ENCODE measurements at regions not wholly inside any gene's neighbourhood (a gene's known extent, or its start where the extent isn't known, plus 50 kb on each side); places are given as distances from the start of the nearest gene placed in this dataset.
A peak's percentile ranks its signal among the peaks of the same experiment; 100 is the strongest.

- TF ChIP-seq POLR2AphosphoS5 (IDR thresholded peaks at IDR 0.05) (no peak), EP300 (IDR thresholded peaks at IDR 0.05) (no peak), CTCF (IDR thresholded peaks at IDR 0.05) (no peak), POLR2A (IDR thresholded peaks at IDR 0.05) (no peak)
- no peaks in the 10 kb centered on the region for H3K27me3 ChIP-seq
- intact Hi-C loops (cut with DNase I; ENCODE audit: low total_unique reads), result no loop called here
- no peak overlapping the region for H3K4me3 ChIP-seq
- 59 to 84% (median 78%) methylated on average over 3 of the region's 3 CpGs for WGBS, 5 donors
- H3K27ac ChIP-seq, result no peak overlapping the region
- H3K36me3 ChIP-seq, result no peaks in the 10 kb centered on the region
- no peak for DNase-seq
- H3K9me3 ChIP-seq, result no peaks in the 10 kb centered on the region
- H3K4me1 ChIP-seq, result peaks cover 0 to under 1% (median under 1%) of the 10 kb centered on the region in 4 donors
These were observed 121.9 kb upstream of the PIK3R1 start for GRCh38 chr5:68093455-68094159.

GRCh38 chr5:68088302-68088701 is 127.3 kb upstream of the PIK3R1 start:
- H3K27ac ChIP-seq, result no peak overlapping the region
- no peak overlapping the region for H3K4me3 ChIP-seq
- TF ChIP-seq POLR2A (IDR thresholded peaks at IDR 0.05), result no peak
- TF ChIP-seq CTCF (IDR thresholded peaks at IDR 0.05), result no peak
- no peak for TF ChIP-seq EP300 (IDR thresholded peaks at IDR 0.05)
- TF ChIP-seq POLR2AphosphoS5 (IDR thresholded peaks at IDR 0.05), result no peak
- no peaks in the 10 kb centered on the region for H3K36me3 ChIP-seq
- DNase-seq, result no peak
- intact Hi-C loops (cut with DNase I; ENCODE audit: low total_unique reads), result no loop called here
- no peaks in the 10 kb centered on the region for H3K9me3 ChIP-seq
- peaks cover 0 to 22% (median 7%) of the 10 kb centered on the region in 4 donors for H3K4me1 ChIP-seq
- H3K27me3 ChIP-seq, result no peaks in the 10 kb centered on the region
- 80 to 89% (median 88%) methylated on average over 3 of the region's 3 CpGs for WGBS, 5 donors

- no peaks in the 10 kb centered on the region for H3K27me3 ChIP-seq
- peak in 1 of 2 donors; percentile 48 for DNase-seq
- 16 to 42% (median 29%) methylated on average over 3 of the region's 3 CpGs for WGBS, 5 donors
These were observed 127.7 kb upstream of the PIK3R1 start for GRCh38 chr5:68087866-68088265.

GRCh38 chr5:68086857-68087256 is 128.7 kb upstream of the PIK3R1 start:
- Histone ChIP-seq H3K4me1 (peaks cover 0 to 22% (median 7%) of the 10 kb centered on the region in 4 donors), H3K36me3 (no peaks in the 10 kb centered on the region), H3K27me3 (no peaks in the 10 kb centered on the region), H3K27ac (no peak overlapping the region), H3K9me3 (no peaks in the 10 kb centered on the region), H3K4me3 (no peak overlapping the region)
- WGBS, 5 donors, result 57 to 76% (median 72%) methylated on average over 7 of the region's 7 CpGs
- TF ChIP-seq CTCF (IDR thresholded peaks at IDR 0.05), result no peak
- no peak for TF ChIP-seq EP300 (IDR thresholded peaks at IDR 0.05)
- no peak for TF ChIP-seq POLR2A (IDR thresholded peaks at IDR 0.05)
- TF ChIP-seq POLR2AphosphoS5 (IDR thresholded peaks at IDR 0.05), result no peak
- intact Hi-C loops (cut with DNase I; ENCODE audit: low total_unique reads), result no loop called here
- DNase-seq, result peak in 1 of 2 donors; percentile 46

More at GRCh38 chr5:68087866-68088265, 127.7 kb upstream of the PIK3R1 start:
- TF ChIP-seq EP300 (IDR thresholded peaks at IDR 0.05) (no peak), CTCF (IDR thresholded peaks at IDR 0.05) (no peak), POLR2AphosphoS5 (IDR thresholded peaks at IDR 0.05) (no peak), POLR2A (IDR thresholded peaks at IDR 0.05) (no peak)
- no peak overlapping the region for H3K4me3 ChIP-seq
- no peaks in the 10 kb centered on the region for H3K9me3 ChIP-seq
- H3K4me1 ChIP-seq, result peaks cover 0 to 22% (median 7%) of the 10 kb centered on the region in 4 donors
- H3K27ac ChIP-seq, result no peak overlapping the region
- intact Hi-C loops (cut with DNase I; ENCODE audit: low total_unique reads), result no loop called here
- no peaks in the 10 kb centered on the region for H3K36me3 ChIP-seq

Data from stomach (tissue), 8 donors.